Smooth muscle cell (in vitro differentiated cells): ENCODE measurements at regions not wholly inside any gene's neighbourhood (a gene's known extent, or its start where the extent isn't known, plus 50 kb on each side); places are given as distances from the start of the nearest gene placed in this dataset.

ENCODE experiments used
- DNase-seq: peaks from one replicate; lab custom pipeline; 2025; ENCODE audit not compliant: unreplicated experiment; lab: John Stamatoyannopoulos, UW
- H2AFZ ChIP-seq: fragments of 200-600 bp; sonication (generic); 2 replicates; pipeline ENCODE4 v1.6.0; 2016; ENCODE audit warnings: antibody characterized with exemption, low read depth, mild to moderate bottlenecking
- H3F3A ChIP-seq: fragments of 200-600 bp; sonication (generic); 2 replicates; pipeline ENCODE4 v1.6.0; 2017; ENCODE audit warnings: antibody characterized with exemption, low read depth
- H3K27ac ChIP-seq: fragments of 200-600 bp; sonication (generic); 2 replicates; pipeline ENCODE4 v1.5.1; 2016; ENCODE audit warnings: low read depth, mild to moderate bottlenecking
- H3K27me3 ChIP-seq: fragments of 200-600 bp; sonication (generic); 2 replicates; pipeline ENCODE4 v1.6.1; 2016; ENCODE audit warnings: low read depth, mild to moderate bottlenecking
- H3K36me3 ChIP-seq: fragments of 200-600 bp; sonication (generic); 2 replicates; pipeline ENCODE4 v1.5.1; 2016; ENCODE audit warnings: low read depth
- H3K4me1 ChIP-seq: fragments of 200-600 bp; sonication (generic); 2 replicates; pipeline ENCODE4 v1.5.1; 2016; ENCODE audit warnings: low read depth
- H3K4me2 ChIP-seq: fragments of 200-600 bp; sonication (generic); 2 replicates; pipeline ENCODE4 v1.6.0; 2016; ENCODE audit warnings: mild to moderate bottlenecking
- H3K4me3 ChIP-seq: fragments of 200-600 bp; sonication (generic); 2 replicates; pipeline ENCODE4 v1.5.1; 2016; ENCODE audit warnings: mild to moderate bottlenecking
- H3K79me2 ChIP-seq: fragments of 200-600 bp; sonication (generic); 2 replicates; pipeline ENCODE4 v1.6.0; 2016; ENCODE audit warnings: low read depth, mild to moderate bottlenecking
- H3K9ac ChIP-seq: fragments of 200-600 bp; sonication (generic); 2 replicates; pipeline ENCODE4 v1.6.0; 2016; ENCODE audit warnings: low read depth
- H3K9me3 ChIP-seq: fragments of 200-600 bp; sonication (generic); replicated peaks from 2 replicates; pipeline ENCODE4 v1.5.1; 2016; ENCODE audit warnings: low read depth
- H4K20me1 ChIP-seq: fragments of 200-600 bp; sonication (generic); 2 replicates; pipeline ENCODE4 v1.6.0; 2016; ENCODE audit warnings: low read depth
- CTCF ChIP-seq: fragments of 200-600 bp; sonication (generic); IDR thresholded peaks from 2 replicates; pipeline ENCODE4 v1.5.1; 2017; ENCODE audit warnings: borderline replicate concordance, mild to moderate bottlenecking, antibody characterized with exemption; ENCODE audit not compliant: insufficient read depth, poor library complexity, severe bottlenecking
- WGBS: methylation state at CpG from one replicate; pipeline ENCODE4 v1.1.7; 2016; ENCODE audit warnings: low lambda C conversion rate; 5-methylcytosine and 5-hydroxymethylcytosine counted together

GRCh38 chr1:101451888-101452287 is 215.1 kb downstream of the S1PR1 start:
- no peaks in the 10 kb centered on the region for H3K79me2 ChIP-seq
- H3K4me2 ChIP-seq: no peak overlapping the region
- no peaks in the 10 kb centered on the region for H4K20me1 ChIP-seq
- no peak overlapping the region for H2AFZ ChIP-seq
- no peaks in the 10 kb centered on the region for H3K27me3 ChIP-seq
- WGBS: 97% methylated on average over 6 of the region's 6 CpGs
- H3K4me1 ChIP-seq: no peaks in the 10 kb centered on the region
- DNase-seq: no peak
- no peak overlapping the region for H3K4me3 ChIP-seq
- TF ChIP-seq CTCF: no peak
- no peaks in the 10 kb centered on the region for H3K36me3 ChIP-seq
- no peak overlapping the region for H3K27ac ChIP-seq
- no peaks in the 10 kb centered on the region for H3K9me3 ChIP-seq
- H3F3A ChIP-seq: no peaks in the 10 kb centered on the region
- H3K9ac ChIP-seq: no peak overlapping the region

- no peaks in the 10 kb centered on the region for H3K79me2 ChIP-seq
- WGBS: 84% methylated on average over 12 of the region's 12 CpGs
- H3K9ac ChIP-seq: no peak overlapping the region
- DNase-seq: no peak
- H2AFZ ChIP-seq: no peak overlapping the region
- H3K4me1 ChIP-seq: no peaks in the 10 kb centered on the region
- no peaks in the 10 kb centered on the region for H3K27me3 ChIP-seq
- H3F3A ChIP-seq: no peaks in the 10 kb centered on the region
- TF ChIP-seq CTCF: no peak
- no peak overlapping the region for H3K4me3 ChIP-seq
- H3K4me2 ChIP-seq: no peak overlapping the region
- H4K20me1 ChIP-seq: no peaks in the 10 kb centered on the region
- H3K27ac ChIP-seq: no peak overlapping the region
- no peaks in the 10 kb centered on the region for H3K36me3 ChIP-seq
- no peaks in the 10 kb centered on the region for H3K9me3 ChIP-seq
Measured at GRCh38 chr1:101452825-101453224, 216.0 kb downstream of the S1PR1 start.

GRCh38 chr1:101453844-101454243 is 217.0 kb downstream of the S1PR1 start:
- H3K9ac ChIP-seq: no peak overlapping the region
- no peaks in the 10 kb centered on the region for H3K4me1 ChIP-seq
- H3F3A ChIP-seq: no peaks in the 10 kb centered on the region
- H4K20me1 ChIP-seq: no peaks in the 10 kb centered on the region
- WGBS: 88% methylated on average over 1 of the region's 1 CpG
- H3K27ac ChIP-seq: no peak overlapping the region
- H3K9me3 ChIP-seq: no peaks in the 10 kb centered on the region
- no peak overlapping the region for H2AFZ ChIP-seq
- no peak overlapping the region for H3K4me2 ChIP-seq
- H3K79me2 ChIP-seq: no peaks in the 10 kb centered on the region
- H3K36me3 ChIP-seq: no peaks in the 10 kb centered on the region
- TF ChIP-seq CTCF: no peak
- no peak overlapping the region for H3K4me3 ChIP-seq
- H3K27me3 ChIP-seq: no peaks in the 10 kb centered on the region
- no peak for DNase-seq

GRCh38 chr1:101455166-101455565 is 218.3 kb downstream of the S1PR1 start:
- no peak for TF ChIP-seq CTCF
- H3K36me3 ChIP-seq: no peaks in the 10 kb centered on the region
- 90% methylated on average over 4 of the region's 4 CpGs for WGBS

More at GRCh38 chr1:101455166-101455565, 218.3 kb downstream of the S1PR1 start:
- Histone ChIP-seq H2AFZ (no peak overlapping the region), H3K4me1 (no peaks in the 10 kb centered on the region), H3K79me2 (no peaks in the 10 kb centered on the region), H3F3A (no peaks in the 10 kb centered on the region), H3K9ac (no peak overlapping the region), H3K27ac (no peak overlapping the region), H3K4me3 (no peak overlapping the region), H3K9me3 (no peaks in the 10 kb centered on the region), H3K4me2 (no peak overlapping the region), H3K27me3 (no peaks in the 10 kb centered on the region), H4K20me1 (no peaks in the 10 kb centered on the region)
- no peak for DNase-seq
